Lower leg skin (tissue), 3 donors: ENCODE measurements at regions not wholly inside any gene's neighbourhood (a gene's known extent, or its start where the extent isn't known, plus 50 kb on each side); places are given as distances from the start of the nearest gene placed in this dataset.

Experiments used
- CTCF ChIP-seq, 3 donors: fragments of 450-650 bp; IDR thresholded peaks; one replicate each; pipeline ENCODE4 v1.5.1; 2016; ENCODE audit warnings: antibody characterized with exemption in 3 of 3, mild to moderate bottlenecking in 3 of 3, moderate library complexity in 2 of 3
- POLR2A ChIP-seq, 2 donors: fragments of 450-650 bp; IDR thresholded peaks; one replicate each; pipeline ENCODE4 v1.6.1; 2016 to 2017; ENCODE audit warnings: antibody characterized with exemption in 2 of 2, mild to moderate bottlenecking in 1 of 2, moderate library complexity in 1 of 2

GRCh38 chr6:66553441-66553840, 846.4 kb upstream of the EYS start:
- TF ChIP-seq CTCF (IDR thresholded peaks at IDR 0.05) (no peak), POLR2A (IDR thresholded peaks at IDR 0.05) (no peak)
